HEK293 (cell line): ENCODE measurements at regions not wholly inside any gene's neighbourhood (a gene's known extent, or its start where the extent isn't known, plus 50 kb on each side); places are given as distances from the start of the nearest gene placed in this dataset.

Source experiments
- CTCF ChIA-PET: fragments of 350-600 bp; formaldehyde crosslinking; extraction: SDS; loops from one replicate; lab custom pipeline; 2021; ENCODE audit warnings: antibody characterized with exemption; lab: Yijun Ruan, JAX
- POLR2A ChIA-PET: fragments of 300-600 bp; formaldehyde crosslinking; extraction: SDS; loops from one replicate; lab custom pipeline; 2020; ENCODE audit warnings: antibody characterized with exemption, inconsistent platforms; lab: Yijun Ruan, JAX
- H3K27ac ChIP-seq: fragments of 200-500 bp; sonication (Bioruptor generic); 2 replicates; pipeline ENCODE4 v1.5.1; 2014; ENCODE audit warnings: low read depth, low read length, control low read depth, inconsistent platforms; ENCODE audit errors: extremely low read depth
- H3K36me3 ChIP-seq, 2 experiments: fragments of 200-500 bp in 1 of 2; sonication (Bioruptor generic) in 1 of 2; 1 replicate in 1 of 2; 2 replicates in 1 of 2; pipeline ENCODE4 v1.5.1; 2014 to 2017; ENCODE audit warnings: inconsistent platforms in 2 of 2, low read length in 2 of 2; ENCODE audit not compliant: control insufficient read depth in 2 of 2, insufficient read depth in 1 of 2
- H3K4me1 ChIP-seq: fragments of 200-500 bp; sonication (Bioruptor generic); 2 replicates; pipeline ENCODE4 v1.5.1; 2014; ENCODE audit warnings: mild to moderate bottlenecking, low read length, inconsistent platforms; ENCODE audit not compliant: control insufficient read depth, insufficient read depth
- H3K4me3 ChIP-seq: 2 replicates; pipeline ENCODE4 v1.5.1; 2011; ENCODE audit warnings: low read depth, mild to moderate bottlenecking, control low read depth, low read length, moderate library complexity
- H3K9me3 ChIP-seq: fragments of 200-500 bp; sonication (Bioruptor generic); 2 replicates; pipeline ENCODE4 v1.5.1; 2014; ENCODE audit warnings: low read depth, low read length, inconsistent platforms; ENCODE audit not compliant: control insufficient read depth, insufficient read depth
- GLI4 ChIP-seq: fragments of 450-650 bp; formaldehyde crosslinking; IDR thresholded peaks from 2 replicates; pipeline ENCODE4 v1.5.1; 2016; ENCODE audit warnings: missing biosample characterization, missing genetic modification characterization
- KLF16 ChIP-seq: fragments of 450-650 bp; formaldehyde crosslinking; IDR thresholded peaks from 2 replicates; pipeline ENCODE4 v1.5.1; 2017; ENCODE audit warnings: missing biosample characterization, missing genetic modification characterization
- REPIN1 ChIP-seq: fragments of 450-650 bp; formaldehyde crosslinking; IDR thresholded peaks from 2 replicates; pipeline ENCODE4 v1.5.1; 2017; ENCODE audit warnings: missing biosample characterization, missing genetic modification characterization, low read depth
- SALL2 ChIP-seq: fragments of 450-650 bp; formaldehyde crosslinking; IDR thresholded peaks from 2 replicates; pipeline ENCODE4 v1.5.0; 2017; ENCODE audit warnings: missing biosample characterization, mild to moderate bottlenecking, missing genetic modification characterization, borderline replicate concordance
- SCRT2 ChIP-seq: fragments of 450-650 bp; formaldehyde crosslinking; IDR thresholded peaks from 2 replicates; pipeline ENCODE4 v1.5.1; 2016; ENCODE audit warnings: missing biosample characterization, missing genetic modification characterization
- ZBTB17 ChIP-seq: fragments of 450-650 bp; formaldehyde crosslinking; IDR thresholded peaks from 2 replicates; pipeline ENCODE4 v1.5.1; 2016; ENCODE audit warnings: missing biosample characterization, missing genetic modification characterization
- ZBTB21 ChIP-seq: fragments of 450-650 bp; formaldehyde crosslinking; IDR thresholded peaks from 2 replicates; pipeline ENCODE4 v1.5.1; 2017; ENCODE audit warnings: missing biosample characterization, missing genetic modification characterization
- ZNF132 ChIP-seq: fragments of 450-650 bp; formaldehyde crosslinking; IDR thresholded peaks from 2 replicates; pipeline ENCODE4 v1.5.1; 2017; ENCODE audit warnings: missing biosample characterization, missing genetic modification characterization, borderline replicate concordance
- ZNF157 ChIP-seq: fragments of 450-650 bp; formaldehyde crosslinking; IDR thresholded peaks from 2 replicates; pipeline ENCODE4 v1.5.1; 2016; ENCODE audit warnings: missing biosample characterization, missing genetic modification characterization
- ZNF221 ChIP-seq: fragments of 450-650 bp; formaldehyde crosslinking; IDR thresholded peaks from 2 replicates; pipeline ENCODE4 v1.5.1; 2017; ENCODE audit warnings: missing biosample characterization, missing genetic modification characterization, borderline replicate concordance
- ZNF24 ChIP-seq: fragments of 450-650 bp; formaldehyde crosslinking; IDR thresholded peaks from 2 replicates; pipeline ENCODE4 v1.5.1; 2016; ENCODE audit warnings: missing biosample characterization, missing genetic modification characterization
- ZNF248 ChIP-seq: fragments of 450-650 bp; formaldehyde crosslinking; IDR thresholded peaks from 2 replicates; pipeline ENCODE4 v1.5.1; 2017; ENCODE audit warnings: missing biosample characterization, missing genetic modification characterization
- ZNF426 ChIP-seq: fragments of 450-650 bp; formaldehyde crosslinking; IDR thresholded peaks from 2 replicates; pipeline ENCODE4 v1.5.1; 2017; ENCODE audit warnings: missing biosample characterization, missing genetic modification characterization, mild to moderate bottlenecking, inconsistent platforms, moderate library complexity
- ZNF473 ChIP-seq: fragments of 450-650 bp; formaldehyde crosslinking; IDR thresholded peaks from 2 replicates; pipeline ENCODE4 v1.5.1; 2017; ENCODE audit warnings: missing biosample characterization, missing genetic modification characterization
- ZNF514 ChIP-seq: fragments of 450-650 bp; formaldehyde crosslinking; IDR thresholded peaks from 2 replicates; pipeline ENCODE4 v1.5.1; 2016; ENCODE audit warnings: missing biosample characterization, missing genetic modification characterization
- ZNF626 ChIP-seq: fragments of 450-650 bp; sonication (Bioruptor Pico); formaldehyde crosslinking; IDR thresholded peaks from 2 replicates; pipeline ENCODE4 v1.5.1; 2018; ENCODE audit warnings: missing biosample characterization, missing genetic modification characterization, inconsistent platforms
- ZNF629 ChIP-seq: fragments of 450-650 bp; formaldehyde crosslinking; IDR thresholded peaks from 2 replicates; pipeline ENCODE4 v1.5.1; 2017; ENCODE audit warnings: missing biosample characterization, missing genetic modification characterization
- ZNF677 ChIP-seq: fragments of 450-650 bp; IDR thresholded peaks from 2 replicates; pipeline ENCODE4 v1.5.0; 2018; ENCODE audit warnings: missing biosample characterization, mild to moderate bottlenecking, missing genetic modification characterization, moderate library complexity
- ZNF843 ChIP-seq: fragments of 450-650 bp; formaldehyde crosslinking; IDR thresholded peaks from 2 replicates; pipeline ENCODE4 v1.5.1; 2016; ENCODE audit warnings: missing biosample characterization, missing genetic modification characterization
- TF ChIP-seq, protein P1 (sequence below): fragments of 450-650 bp; formaldehyde crosslinking; IDR thresholded peaks from 2 replicates; pipeline ENCODE4 v1.5.1; 2016; ENCODE audit warnings: missing biosample characterization, missing genetic modification characterization, borderline replicate concordance
- TF ChIP-seq, protein P2 (sequence below): fragments of 450-650 bp; formaldehyde crosslinking; IDR thresholded peaks from 2 replicates; pipeline ENCODE4 v1.5.1; 2016; ENCODE audit warnings: missing biosample characterization, missing genetic modification characterization, borderline replicate concordance
- TF ChIP-seq, protein P3 (sequence below): fragments of 450-650 bp; formaldehyde crosslinking; IDR thresholded peaks from 2 replicates; pipeline ENCODE4 v1.5.1; 2016; ENCODE audit warnings: missing biosample characterization, missing genetic modification characterization
- TF ChIP-seq, protein P4 (sequence below): fragments of 450-650 bp; formaldehyde crosslinking; IDR thresholded peaks from 2 replicates; pipeline ENCODE4 v1.5.1; 2016; ENCODE audit warnings: missing biosample characterization, missing genetic modification characterization, low read depth
- TF ChIP-seq, protein P5 (sequence below): IDR thresholded peaks from 2 replicates; pipeline ENCODE4 v1.6.1; 2011; ENCODE audit warnings: mild to moderate bottlenecking, low read depth, low read length, borderline replicate concordance

DNA sequence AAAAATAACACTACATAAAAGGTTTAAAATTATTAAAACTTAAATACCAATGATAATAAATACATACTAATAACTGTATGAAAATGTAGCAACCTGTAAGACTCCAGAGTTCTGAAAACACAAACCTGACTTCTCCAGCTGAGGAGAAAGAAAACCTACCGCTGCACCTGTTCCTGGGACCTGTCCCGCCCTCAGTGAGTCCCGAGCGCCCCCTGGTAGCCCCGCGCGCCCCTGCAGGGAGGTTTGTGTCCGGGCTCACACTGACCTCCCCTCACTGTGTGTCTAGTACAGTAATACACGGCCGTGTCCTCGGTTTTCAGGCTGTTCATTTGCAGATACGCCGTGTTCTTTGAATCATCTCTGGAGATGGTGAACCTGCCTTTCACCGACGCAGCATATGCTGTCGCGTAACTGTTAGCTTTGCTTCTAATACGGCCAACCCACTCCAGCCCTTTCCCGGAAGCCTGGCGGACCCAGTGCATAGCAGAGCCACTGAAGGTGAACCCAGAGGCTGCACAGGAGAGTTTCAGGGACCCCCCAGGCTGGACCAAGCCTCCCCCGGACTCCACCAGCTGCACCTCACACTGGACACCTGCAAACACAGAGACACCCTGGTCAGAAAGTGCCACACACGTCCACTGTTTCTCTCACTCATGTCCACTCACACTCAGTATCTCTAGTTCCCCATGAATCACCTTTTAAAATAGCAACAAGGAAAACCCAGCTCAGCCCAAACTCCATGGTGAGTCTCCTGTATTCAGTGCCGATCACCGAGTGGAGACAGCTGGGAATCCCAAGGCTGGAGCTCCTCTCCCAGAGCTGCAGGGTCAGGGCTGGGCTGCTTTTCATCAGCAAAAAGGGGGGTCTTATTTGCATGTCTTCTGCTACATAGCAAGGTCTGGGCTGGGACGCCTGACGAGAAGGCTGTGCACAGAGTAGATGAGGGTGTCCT, 1276.3 kb downstream of the TMEM121 start (continued):
- TF ChIP-seq ZNF248 (tag by site-specific recombination) (no peak), SALL2 (no peak), ZNF626 (tag by site-specific recombination) (no peak), GLI4 (tag by site-specific recombination) (no peak), KLF16 (tag by site-specific recombination) (no peak), ZNF426 (tag by site-specific recombination) (no peak), ZNF514 (tag by site-specific recombination) (no peak), ZNF132 (no peak), ZNF843 (tag by site-specific recombination) (no peak), SCRT2 (tag by site-specific recombination) (peak; percentile 55; the same call in 1 of the 2 replicates), REPIN1 (tag by site-specific recombination) (no peak), ZBTB17 (tag by site-specific recombination) (peak; percentile 94)
- TF ChIP-seq, protein P1, sequence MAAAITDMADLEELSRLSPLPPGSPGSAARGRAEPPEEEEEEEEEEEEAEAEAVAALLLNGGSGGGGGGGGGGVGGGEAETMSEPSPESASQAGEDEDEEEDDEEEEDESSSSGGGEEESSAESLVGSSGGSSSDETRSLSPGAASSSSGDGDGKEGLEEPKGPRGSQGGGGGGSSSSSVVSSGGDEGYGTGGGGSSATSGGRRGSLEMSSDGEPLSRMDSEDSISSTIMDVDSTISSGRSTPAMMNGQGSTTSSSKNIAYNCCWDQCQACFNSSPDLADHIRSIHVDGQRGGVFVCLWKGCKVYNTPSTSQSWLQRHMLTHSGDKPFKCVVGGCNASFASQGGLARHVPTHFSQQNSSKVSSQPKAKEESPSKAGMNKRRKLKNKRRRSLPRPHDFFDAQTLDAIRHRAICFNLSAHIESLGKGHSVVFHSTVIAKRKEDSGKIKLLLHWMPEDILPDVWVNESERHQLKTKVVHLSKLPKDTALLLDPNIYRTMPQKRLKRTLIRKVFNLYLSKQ (tag by site-specific recombination): no peak

DNA sequence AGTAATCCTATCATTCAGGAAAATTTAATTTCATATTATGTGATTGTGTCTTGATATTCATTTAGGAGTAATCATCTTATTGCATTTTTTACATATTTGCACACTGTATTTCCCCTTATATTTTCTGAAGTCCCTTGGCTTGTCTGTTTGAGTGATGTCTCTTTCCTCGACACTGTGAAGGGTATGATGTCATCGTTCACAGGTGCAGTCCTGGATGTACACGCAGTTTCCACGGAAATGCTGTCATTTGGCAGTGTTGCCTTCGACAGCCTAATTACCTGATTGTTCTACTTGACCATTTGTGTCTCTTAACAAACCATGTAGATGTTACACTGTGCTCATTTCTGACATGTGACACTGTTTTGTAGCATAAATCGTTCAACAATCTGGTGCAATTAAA, 1277.0 kb downstream of the TMEM121 start:
- POLR2A ChIA-PET: no interaction called here
- Histone ChIP-seq H3K4me3 (no peak overlapping the region), H3K27ac (no peak overlapping the region), H3K9me3 (no peaks in the 10 kb centered on the region; the same call in 1 of the 2 replicates), H3K4me1 (no peaks in the 10 kb centered on the region), H3K36me3 (no peaks in the 10 kb centered on the region; a peak in 1 of 3 replicates)
- TF ChIP-seq, protein P2, sequence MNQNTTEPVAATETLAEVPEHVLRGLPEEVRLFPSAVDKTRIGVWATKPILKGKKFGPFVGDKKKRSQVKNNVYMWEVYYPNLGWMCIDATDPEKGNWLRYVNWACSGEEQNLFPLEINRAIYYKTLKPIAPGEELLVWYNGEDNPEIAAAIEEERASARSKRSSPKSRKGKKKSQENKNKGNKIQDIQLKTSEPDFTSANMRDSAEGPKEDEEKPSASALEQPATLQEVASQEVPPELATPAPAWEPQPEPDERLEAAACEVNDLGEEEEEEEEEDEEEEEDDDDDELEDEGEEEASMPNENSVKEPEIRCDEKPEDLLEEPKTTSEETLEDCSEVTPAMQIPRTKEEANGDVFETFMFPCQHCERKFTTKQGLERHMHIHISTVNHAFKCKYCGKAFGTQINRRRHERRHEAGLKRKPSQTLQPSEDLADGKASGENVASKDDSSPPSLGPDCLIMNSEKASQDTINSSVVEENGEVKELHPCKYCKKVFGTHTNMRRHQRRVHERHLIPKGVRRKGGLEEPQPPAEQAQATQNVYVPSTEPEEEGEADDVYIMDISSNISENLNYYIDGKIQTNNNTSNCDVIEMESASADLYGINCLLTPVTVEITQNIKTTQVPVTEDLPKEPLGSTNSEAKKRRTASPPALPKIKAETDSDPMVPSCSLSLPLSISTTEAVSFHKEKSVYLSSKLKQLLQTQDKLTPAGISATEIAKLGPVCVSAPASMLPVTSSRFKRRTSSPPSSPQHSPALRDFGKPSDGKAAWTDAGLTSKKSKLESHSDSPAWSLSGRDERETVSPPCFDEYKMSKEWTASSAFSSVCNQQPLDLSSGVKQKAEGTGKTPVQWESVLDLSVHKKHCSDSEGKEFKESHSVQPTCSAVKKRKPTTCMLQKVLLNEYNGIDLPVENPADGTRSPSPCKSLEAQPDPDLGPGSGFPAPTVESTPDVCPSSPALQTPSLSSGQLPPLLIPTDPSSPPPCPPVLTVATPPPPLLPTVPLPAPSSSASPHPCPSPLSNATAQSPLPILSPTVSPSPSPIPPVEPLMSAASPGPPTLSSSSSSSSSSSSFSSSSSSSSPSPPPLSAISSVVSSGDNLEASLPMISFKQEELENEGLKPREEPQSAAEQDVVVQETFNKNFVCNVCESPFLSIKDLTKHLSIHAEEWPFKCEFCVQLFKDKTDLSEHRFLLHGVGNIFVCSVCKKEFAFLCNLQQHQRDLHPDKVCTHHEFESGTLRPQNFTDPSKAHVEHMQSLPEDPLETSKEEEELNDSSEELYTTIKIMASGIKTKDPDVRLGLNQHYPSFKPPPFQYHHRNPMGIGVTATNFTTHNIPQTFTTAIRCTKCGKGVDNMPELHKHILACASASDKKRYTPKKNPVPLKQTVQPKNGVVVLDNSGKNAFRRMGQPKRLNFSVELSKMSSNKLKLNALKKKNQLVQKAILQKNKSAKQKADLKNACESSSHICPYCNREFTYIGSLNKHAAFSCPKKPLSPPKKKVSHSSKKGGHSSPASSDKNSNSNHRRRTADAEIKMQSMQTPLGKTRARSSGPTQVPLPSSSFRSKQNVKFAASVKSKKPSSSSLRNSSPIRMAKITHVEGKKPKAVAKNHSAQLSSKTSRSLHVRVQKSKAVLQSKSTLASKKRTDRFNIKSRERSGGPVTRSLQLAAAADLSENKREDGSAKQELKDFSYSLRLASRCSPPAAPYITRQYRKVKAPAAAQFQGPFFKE: no peak
- no peak for TF ChIP-seq ZNF473 (tag by site-specific recombination)
- TF ChIP-seq ZNF221 (tag by site-specific recombination): no peak
- TF ChIP-seq, protein P3, sequence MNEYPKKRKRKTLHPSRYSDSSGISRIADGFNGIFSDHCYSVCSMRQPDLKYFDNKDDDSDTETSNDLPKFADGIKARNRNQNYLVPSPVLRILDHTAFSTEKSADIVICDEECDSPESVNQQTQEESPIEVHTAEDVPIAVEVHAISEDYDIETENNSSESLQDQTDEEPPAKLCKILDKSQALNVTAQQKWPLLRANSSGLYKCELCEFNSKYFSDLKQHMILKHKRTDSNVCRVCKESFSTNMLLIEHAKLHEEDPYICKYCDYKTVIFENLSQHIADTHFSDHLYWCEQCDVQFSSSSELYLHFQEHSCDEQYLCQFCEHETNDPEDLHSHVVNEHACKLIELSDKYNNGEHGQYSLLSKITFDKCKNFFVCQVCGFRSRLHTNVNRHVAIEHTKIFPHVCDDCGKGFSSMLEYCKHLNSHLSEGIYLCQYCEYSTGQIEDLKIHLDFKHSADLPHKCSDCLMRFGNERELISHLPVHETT: no peak
- peak; percentile 71 for TF ChIP-seq ZBTB21 (tag by site-specific recombination)
- peak; percentile 72 for TF ChIP-seq ZNF629
- TF ChIP-seq ZNF677 (tag by site-specific recombination): no peak
- TF ChIP-seq, protein P4, sequence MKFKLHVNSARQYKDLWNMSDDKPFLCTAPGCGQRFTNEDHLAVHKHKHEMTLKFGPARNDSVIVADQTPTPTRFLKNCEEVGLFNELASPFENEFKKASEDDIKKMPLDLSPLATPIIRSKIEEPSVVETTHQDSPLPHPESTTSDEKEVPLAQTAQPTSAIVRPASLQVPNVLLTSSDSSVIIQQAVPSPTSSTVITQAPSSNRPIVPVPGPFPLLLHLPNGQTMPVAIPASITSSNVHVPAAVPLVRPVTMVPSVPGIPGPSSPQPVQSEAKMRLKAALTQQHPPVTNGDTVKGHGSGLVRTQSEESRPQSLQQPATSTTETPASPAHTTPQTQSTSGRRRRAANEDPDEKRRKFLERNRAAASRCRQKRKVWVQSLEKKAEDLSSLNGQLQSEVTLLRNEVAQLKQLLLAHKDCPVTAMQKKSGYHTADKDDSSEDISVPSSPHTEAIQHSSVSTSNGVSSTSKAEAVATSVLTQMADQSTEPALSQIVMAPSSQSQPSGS (tag by site-specific recombination): peak; percentile 91
- TF ChIP-seq, protein P5, sequence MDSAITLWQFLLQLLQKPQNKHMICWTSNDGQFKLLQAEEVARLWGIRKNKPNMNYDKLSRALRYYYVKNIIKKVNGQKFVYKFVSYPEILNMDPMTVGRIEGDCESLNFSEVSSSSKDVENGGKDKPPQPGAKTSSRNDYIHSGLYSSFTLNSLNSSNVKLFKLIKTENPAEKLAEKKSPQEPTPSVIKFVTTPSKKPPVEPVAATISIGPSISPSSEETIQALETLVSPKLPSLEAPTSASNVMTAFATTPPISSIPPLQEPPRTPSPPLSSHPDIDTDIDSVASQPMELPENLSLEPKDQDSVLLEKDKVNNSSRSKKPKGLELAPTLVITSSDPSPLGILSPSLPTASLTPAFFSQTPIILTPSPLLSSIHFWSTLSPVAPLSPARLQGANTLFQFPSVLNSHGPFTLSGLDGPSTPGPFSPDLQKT: no peak
- no peak for TF ChIP-seq ZNF843 (tag by site-specific recombination)
- TF ChIP-seq ZNF157: no peak
- no peak for TF ChIP-seq ZNF24 (tag by site-specific recombination)
- TF ChIP-seq, all 188 proteins: peak for 3
- CTCF ChIA-PET: interaction anchor here (0.6 to 4.6 kb wide), 10 partner anchors 12 to 313 kb away, joined by 3 to 50 read pairs (median 4); no protein-coding TSS in a partner anchor
